ENCODE measurements at regions not wholly inside any gene's neighbourhood (a gene's known extent, or its start where the extent isn't known, plus 50 kb on each side); places are given as distances from the start of the nearest gene placed in this dataset.

DNA sequence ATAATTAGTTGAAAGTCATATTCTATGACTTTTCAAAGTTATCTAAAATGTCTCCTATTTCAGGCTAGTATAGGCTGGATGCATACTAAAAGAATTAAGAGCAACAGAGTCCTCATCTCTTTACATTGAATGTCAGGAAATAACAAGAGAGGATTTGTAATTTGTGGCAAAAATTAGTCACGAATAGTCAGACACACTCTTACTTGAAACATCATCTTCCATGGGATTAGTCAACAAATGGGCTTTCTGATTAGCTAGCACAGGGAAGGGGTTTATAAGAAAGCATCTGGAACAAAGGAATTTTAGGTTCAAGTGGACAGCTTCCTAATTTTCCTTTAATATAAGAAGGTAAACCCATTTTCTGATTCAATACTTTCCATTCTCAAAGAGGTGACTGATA, 330.3 kb upstream of the MEX3C start:
- H3K4me2 ChIP-seq (ENCODE audit: low read length), result no peak overlapping the region
- H3K9ac ChIP-seq, result no peak overlapping the region
- H3K79me2 ChIP-seq, result no peaks in the 10 kb centered on the region
- no peak overlapping the region for H2AFZ ChIP-seq
- no peaks in the 10 kb centered on the region for H3K9me3 ChIP-seq (ENCODE audit: control insufficient read depth, low read length)
- H3K27ac ChIP-seq, result no peak overlapping the region
- H3K4me3 ChIP-seq (ENCODE audit: low read depth, low read length), result no peak overlapping the region
- no peaks in the 10 kb centered on the region for H3K4me1 ChIP-seq
- H3K36me3 ChIP-seq (ENCODE audit: control insufficient read depth, insufficient read depth, low read length), result no peaks in the 10 kb centered on the region
- H3K27me3 ChIP-seq (ENCODE audit: control insufficient read depth, insufficient read depth, low read length), result no peaks in the 10 kb centered on the region
- TF ChIP-seq, protein P1, sequence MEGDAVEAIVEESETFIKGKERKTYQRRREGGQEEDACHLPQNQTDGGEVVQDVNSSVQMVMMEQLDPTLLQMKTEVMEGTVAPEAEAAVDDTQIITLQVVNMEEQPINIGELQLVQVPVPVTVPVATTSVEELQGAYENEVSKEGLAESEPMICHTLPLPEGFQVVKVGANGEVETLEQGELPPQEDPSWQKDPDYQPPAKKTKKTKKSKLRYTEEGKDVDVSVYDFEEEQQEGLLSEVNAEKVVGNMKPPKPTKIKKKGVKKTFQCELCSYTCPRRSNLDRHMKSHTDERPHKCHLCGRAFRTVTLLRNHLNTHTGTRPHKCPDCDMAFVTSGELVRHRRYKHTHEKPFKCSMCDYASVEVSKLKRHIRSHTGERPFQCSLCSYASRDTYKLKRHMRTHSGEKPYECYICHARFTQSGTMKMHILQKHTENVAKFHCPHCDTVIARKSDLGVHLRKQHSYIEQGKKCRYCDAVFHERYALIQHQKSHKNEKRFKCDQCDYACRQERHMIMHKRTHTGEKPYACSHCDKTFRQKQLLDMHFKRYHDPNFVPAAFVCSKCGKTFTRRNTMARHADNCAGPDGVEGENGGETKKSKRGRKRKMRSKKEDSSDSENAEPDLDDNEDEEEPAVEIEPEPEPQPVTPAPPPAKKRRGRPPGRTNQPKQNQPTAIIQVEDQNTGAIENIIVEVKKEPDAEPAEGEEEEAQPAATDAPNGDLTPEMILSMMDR (IDR thresholded peaks at IDR 0.05), result no peak

DNA sequence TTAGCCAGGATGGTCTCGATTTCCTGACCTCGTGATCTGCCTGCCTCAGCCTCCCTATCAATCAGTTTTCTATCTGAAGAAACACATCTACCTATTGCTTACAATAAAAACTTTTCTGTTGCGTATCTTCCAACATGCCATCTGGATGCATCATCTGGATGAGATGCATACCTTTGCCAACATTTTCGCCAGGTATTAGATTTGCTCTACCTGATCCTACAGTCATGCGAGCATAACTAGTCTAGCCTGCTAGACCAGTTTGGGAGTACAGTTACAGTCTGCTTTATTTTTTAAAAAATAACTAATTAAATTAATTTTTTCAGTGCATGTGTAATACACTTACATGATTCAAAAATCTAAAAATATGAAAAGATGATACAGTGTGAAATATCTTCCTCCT, 334.0 kb upstream of the MEX3C start:
- H2AFZ ChIP-seq, result no peak overlapping the region
- H3K9ac ChIP-seq, result no peak overlapping the region
- TF ChIP-seq, protein P1 (IDR thresholded peaks at IDR 0.05), result no peak
- H3K4me1 ChIP-seq, result no peaks in the 10 kb centered on the region
- no peaks in the 10 kb centered on the region for H3K9me3 ChIP-seq (ENCODE audit: control insufficient read depth, low read length)
- H3K27ac ChIP-seq, result no peak overlapping the region
- no peaks in the 10 kb centered on the region for H3K79me2 ChIP-seq
- H3K36me3 ChIP-seq (ENCODE audit: control insufficient read depth, insufficient read depth, low read length), result no peaks in the 10 kb centered on the region
- no peaks in the 10 kb centered on the region for H3K27me3 ChIP-seq (ENCODE audit: control insufficient read depth, insufficient read depth, low read length)
- H3K4me2 ChIP-seq (ENCODE audit: low read length), result no peak overlapping the region
- no peak overlapping the region for H3K4me3 ChIP-seq (ENCODE audit: low read depth, low read length)

DNA sequence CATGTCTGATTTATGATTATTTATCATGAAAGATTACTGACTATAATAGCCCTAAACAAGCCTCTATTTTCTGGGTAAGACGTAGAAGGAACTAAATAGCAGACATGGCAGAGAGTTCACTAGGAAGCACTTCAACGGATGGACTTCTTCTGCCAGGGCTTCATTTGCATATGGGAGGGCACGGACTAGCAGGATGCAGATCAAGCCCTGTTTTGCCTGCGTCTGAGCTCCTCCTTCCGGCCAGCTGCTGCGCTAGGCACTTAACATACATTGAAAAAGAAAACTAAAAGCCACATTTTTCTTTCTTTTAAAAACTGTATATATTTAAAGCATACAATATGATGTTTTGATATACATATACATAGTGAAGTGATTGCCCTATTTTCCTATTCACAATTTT, 340.0 kb upstream of the MEX3C start:
- Histone ChIP-seq H3K4me1 (no peaks in the 10 kb centered on the region), H3K4me2 (ENCODE audit: low read length) (no peak overlapping the region), H3K27ac (no peak overlapping the region), H3K9me3 (ENCODE audit: control insufficient read depth, low read length) (no peaks in the 10 kb centered on the region), H3K27me3 (ENCODE audit: control insufficient read depth, insufficient read depth, low read length) (no peaks in the 10 kb centered on the region), H3K9ac (no peak overlapping the region), H3K4me3 (ENCODE audit: low read depth, low read length) (no peak overlapping the region), H2AFZ (peak overlapping the region; percentile 58), H3K79me2 (no peaks in the 10 kb centered on the region), H3K36me3 (ENCODE audit: control insufficient read depth, insufficient read depth, low read length) (no peaks in the 10 kb centered on the region)
- TF ChIP-seq, protein P1 (IDR thresholded peaks at IDR 0.05), result peak; percentile 25

DNA sequence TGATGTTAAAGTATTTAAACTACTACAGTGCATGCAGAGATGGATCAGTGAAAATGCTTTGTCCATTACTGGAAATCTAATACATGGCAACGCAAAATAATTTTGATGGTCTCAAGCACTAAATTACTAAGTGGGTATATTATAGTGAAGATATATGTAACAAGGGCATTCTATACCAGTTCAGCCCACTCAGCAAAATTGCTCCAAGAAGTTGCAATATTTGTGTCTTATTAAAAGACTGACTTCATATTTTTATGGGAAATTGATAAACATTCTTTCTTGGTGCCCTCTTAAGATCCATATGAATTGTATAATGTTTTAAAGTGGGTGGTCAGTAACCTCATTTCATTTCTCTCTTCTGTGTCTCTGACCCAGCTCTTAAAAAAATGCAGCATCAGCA, 343.1 kb upstream of the MEX3C start:
- Histone ChIP-seq H3K27ac (no peak overlapping the region), H3K27me3 (ENCODE audit: control insufficient read depth, insufficient read depth, low read length) (no peaks in the 10 kb centered on the region), H3K79me2 (no peaks in the 10 kb centered on the region), H3K4me2 (ENCODE audit: low read length) (no peak overlapping the region), H2AFZ (no peak overlapping the region), H3K9ac (no peak overlapping the region), H3K36me3 (ENCODE audit: control insufficient read depth, insufficient read depth, low read length) (no peaks in the 10 kb centered on the region), H3K9me3 (ENCODE audit: control insufficient read depth, low read length) (no peaks in the 10 kb centered on the region), H3K4me3 (ENCODE audit: low read depth, low read length) (no peak overlapping the region), H3K4me1 (no peaks in the 10 kb centered on the region)
- TF ChIP-seq, protein P1 (IDR thresholded peaks at IDR 0.05), result no peak

DNA sequence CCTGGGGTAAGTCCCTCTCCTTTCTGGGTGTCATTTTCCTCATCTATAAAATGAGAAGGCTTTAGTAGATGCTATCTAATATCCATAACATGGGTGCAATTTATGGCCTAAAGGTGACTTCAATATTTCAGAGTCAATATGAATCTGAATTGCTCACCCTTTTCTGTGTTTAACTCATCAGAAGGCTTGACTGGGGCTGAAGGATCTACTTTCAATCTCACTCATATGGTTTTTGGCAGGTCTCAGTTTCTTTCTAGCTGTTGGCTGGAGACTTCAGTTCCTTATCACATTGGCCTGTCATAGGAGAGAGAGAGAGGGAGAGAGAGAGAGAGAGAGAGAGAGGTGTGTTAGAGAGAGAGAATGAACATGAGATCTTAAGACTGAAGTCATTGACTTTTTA, 343.7 kb upstream of the MEX3C start:
- Histone ChIP-seq H3K27me3 (ENCODE audit: control insufficient read depth, insufficient read depth, low read length) (no peaks in the 10 kb centered on the region), H2AFZ (no peak overlapping the region), H3K4me3 (ENCODE audit: low read depth, low read length) (no peak overlapping the region), H3K9me3 (ENCODE audit: control insufficient read depth, low read length) (no peaks in the 10 kb centered on the region), H3K27ac (no peak overlapping the region), H3K9ac (no peak overlapping the region), H3K4me2 (ENCODE audit: low read length) (no peak overlapping the region), H3K79me2 (no peaks in the 10 kb centered on the region), H3K36me3 (ENCODE audit: control insufficient read depth, insufficient read depth, low read length) (no peaks in the 10 kb centered on the region), H3K4me1 (no peaks in the 10 kb centered on the region)
- TF ChIP-seq, protein P1 (IDR thresholded peaks at IDR 0.05), result no peak

Data from parathyroid adenoma (tissue), 2 donors.